GM23338 (cell line): ENCODE measurements at regions not wholly inside any gene's neighbourhood (a gene's known extent, or its start where the extent isn't known, plus 50 kb on each side); places are given as distances from the start of the nearest gene placed in this dataset.

Experiments used
- ATAC-seq: fragments of 200-7000 bp; cut with Tn5 transposase; 3 replicates; pipeline ENCODE4 v1.9.1; 2020
- DNase-seq: peaks from one replicate; pipeline ENCODE4 v3.0.0-alpha.2; 2015; ENCODE audit warnings: low spot score
- H2AFZ ChIP-seq: fragments of 200-600 bp; sonication (generic); 2 replicates; pipeline ENCODE4 v1.8.0; 2016; ENCODE audit warnings: antibody characterized with exemption, mild to moderate bottlenecking, moderate library complexity
- H3F3A ChIP-seq: fragments of 200-600 bp; sonication (generic); replicated peaks from 2 replicates; pipeline ENCODE4 v1.8.0; 2017; ENCODE audit warnings: antibody characterized with exemption, mixed run types, low read depth
- H3K27ac ChIP-seq: fragments of 200-600 bp; sonication (generic); 2 replicates; pipeline ENCODE4 v1.6.1; 2016; ENCODE audit warnings: low read depth
- H3K27me3 ChIP-seq: fragments of 200-600 bp; sonication (generic); 2 replicates; pipeline ENCODE4 v1.8.0; 2016; ENCODE audit warnings: mild to moderate bottlenecking, mixed run types, moderate library complexity; ENCODE audit not compliant: insufficient read depth
- H3K36me3 ChIP-seq: fragments of 200-600 bp; sonication (generic); 2 replicates; pipeline ENCODE4 v1.8.0; 2016; ENCODE audit warnings: mild to moderate bottlenecking; ENCODE audit not compliant: insufficient read depth
- H3K4me1 ChIP-seq: fragments of 200-600 bp; sonication (generic); 2 replicates; pipeline ENCODE4 v1.8.0; 2016; ENCODE audit warnings: mild to moderate bottlenecking, moderate library complexity; ENCODE audit not compliant: insufficient read depth
- H3K4me2 ChIP-seq: fragments of 200-600 bp; sonication (generic); 2 replicates; pipeline ENCODE4 v1.7.1; 2017; ENCODE audit warnings: mixed run types
- H3K4me3 ChIP-seq: fragments of 200-600 bp; sonication (generic); 2 replicates; pipeline ENCODE4 v1.6.1; 2016; ENCODE audit warnings: mixed run types
- H3K79me2 ChIP-seq: fragments of 200-600 bp; sonication (generic); replicated peaks from 2 replicates; pipeline ENCODE4 v1.8.0; 2017; ENCODE audit warnings: mild to moderate bottlenecking; ENCODE audit not compliant: insufficient read depth
- H3K9me2 ChIP-seq: fragments of 200-600 bp; sonication (generic); 2 replicates; pipeline ENCODE4 v1.8.0; 2017; ENCODE audit not compliant: insufficient read depth
- H4K20me1 ChIP-seq: fragments of 200-600 bp; sonication (generic); replicated peaks from 2 replicates; pipeline ENCODE4 v1.8.0; 2017; ENCODE audit warnings: mild to moderate bottlenecking; ENCODE audit not compliant: insufficient read depth
- H3K27ac Mint-ChIP-seq: 2 replicates; pipeline ENCODE4 v1.8.0; 2020; ENCODE audit warnings: inconsistent platforms, mild to moderate bottlenecking, moderate library complexity, mixed read lengths
- H3K27me3 Mint-ChIP-seq: 3 replicates; pipeline ENCODE4 v1.8.0; 2022; ENCODE audit warnings: low read depth, mild to moderate bottlenecking, moderate library complexity, mixed read lengths, inconsistent platforms; ENCODE audit not compliant: insufficient read depth, poor library complexity
- H3K36me3 Mint-ChIP-seq: 3 replicates; pipeline ENCODE4 v1.8.0; 2021; ENCODE audit warnings: low read depth, mild to moderate bottlenecking, inconsistent platforms, moderate library complexity, mixed read lengths
- H3K4me1 Mint-ChIP-seq: 3 replicates; pipeline ENCODE4 v1.8.0; 2020; ENCODE audit warnings: mild to moderate bottlenecking, inconsistent platforms, mixed read lengths
- H3K4me3 Mint-ChIP-seq: 3 replicates; pipeline ENCODE4 v1.8.0; 2021; ENCODE audit warnings: moderate library complexity, mild to moderate bottlenecking, inconsistent platforms, mixed read lengths
- H3K9me3 Mint-ChIP-seq: 3 replicates; pipeline ENCODE4 v1.8.0; 2020; ENCODE audit warnings: moderate library complexity, mild to moderate bottlenecking, inconsistent platforms, mixed read lengths
- CREB1 ChIP-seq: fragments of 250-450 bp; sonication (Bioruptor Pico); IDR thresholded peaks from 2 replicates; pipeline ENCODE4 v1.5.0; 2020; ENCODE audit warnings: low read depth, mild to moderate bottlenecking, moderate library complexity
- EZH2phosphoT487 ChIP-seq: fragments of 200-600 bp; sonication (generic); IDR thresholded peaks from one replicate; pipeline ENCODE4 v1.8.1; 2018; ENCODE audit warnings: antibody characterized with exemption; ENCODE audit not compliant: unreplicated experiment
- JUNB ChIP-seq: IDR thresholded peaks from one replicate; pipeline ENCODE4 v1.6.1; 2016; ENCODE audit warnings: antibody characterized with exemption; ENCODE audit not compliant: unreplicated experiment
- NANOG ChIP-seq: IDR thresholded peaks from 2 replicates; pipeline ENCODE4 v1.6.1; 2016; ENCODE audit warnings: antibody characterized with exemption, borderline replicate concordance
- ZNF114 ChIP-seq: fragments of 250-450 bp; sonication (Bioruptor Pico); IDR thresholded peaks from 2 replicates; pipeline ENCODE4 v1.5.0; 2020; ENCODE audit warnings: mild to moderate bottlenecking, moderate library complexity
- ZNF331 ChIP-seq: fragments of 250-450 bp; sonication (Bioruptor Pico); IDR thresholded peaks from 2 replicates; pipeline ENCODE4 v1.5.0; 2020; ENCODE audit warnings: low read depth, mild to moderate bottlenecking, moderate library complexity
- ZNF462 ChIP-seq: fragments of 250-450 bp; sonication (Bioruptor Pico); IDR thresholded peaks from 2 replicates; pipeline ENCODE4 v1.5.0; 2020; ENCODE audit warnings: mild to moderate bottlenecking, moderate library complexity
- TF ChIP-seq, protein P1 (sequence below): IDR thresholded peaks from 2 replicates; pipeline ENCODE4 v1.6.1; 2016; ENCODE audit warnings: antibody characterized with exemption

DNA sequence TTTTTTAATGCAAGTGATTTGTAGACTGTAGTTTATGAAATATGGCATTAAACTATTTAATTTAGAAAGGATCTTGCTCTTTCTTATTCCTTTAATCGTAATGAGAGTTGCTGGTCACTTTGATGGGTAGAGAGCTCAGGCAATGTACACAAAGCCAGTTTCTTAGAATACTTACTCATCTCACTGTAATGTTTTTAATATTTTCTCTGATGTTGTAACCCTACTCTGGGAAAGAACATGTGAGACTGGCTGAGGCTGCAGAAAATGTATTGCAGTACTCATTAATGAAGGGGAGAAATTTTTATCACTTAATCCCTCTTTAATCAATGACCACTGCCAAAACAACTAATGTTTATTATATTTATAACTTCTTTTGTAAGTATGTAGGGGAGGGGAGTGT lies 479.4 kb upstream of the KCNMB2 start:
- no peak overlapping the region for H3K4me3 ChIP-seq
- Mint-ChIP-seq H3K27ac (no peak overlapping the region), H3K4me3 (no peak overlapping the region), H3K36me3 (no peaks in the 10 kb centered on the region), H3K27me3 (peaks cover 2% of the 10 kb centered on the region), H3K4me1 (peaks cover 13% of the 10 kb centered on the region), H3K9me3 (no peaks in the 10 kb centered on the region)
- H3K36me3 ChIP-seq = no peaks in the 10 kb centered on the region
- H3K27ac ChIP-seq = no peak overlapping the region
- H3K4me1 ChIP-seq = no peaks in the 10 kb centered on the region
- TF ChIP-seq NANOG (no peak), ZNF331 (no peak), JUNB (no peak), ZNF114 (CRISPR knock-in tag) (no peak), ZNF462 (CRISPR knock-in tag) (no peak), EZH2phosphoT487 (no peak), CREB1 (CRISPR knock-in tag) (no peak)
- TF ChIP-seq, protein P1, sequence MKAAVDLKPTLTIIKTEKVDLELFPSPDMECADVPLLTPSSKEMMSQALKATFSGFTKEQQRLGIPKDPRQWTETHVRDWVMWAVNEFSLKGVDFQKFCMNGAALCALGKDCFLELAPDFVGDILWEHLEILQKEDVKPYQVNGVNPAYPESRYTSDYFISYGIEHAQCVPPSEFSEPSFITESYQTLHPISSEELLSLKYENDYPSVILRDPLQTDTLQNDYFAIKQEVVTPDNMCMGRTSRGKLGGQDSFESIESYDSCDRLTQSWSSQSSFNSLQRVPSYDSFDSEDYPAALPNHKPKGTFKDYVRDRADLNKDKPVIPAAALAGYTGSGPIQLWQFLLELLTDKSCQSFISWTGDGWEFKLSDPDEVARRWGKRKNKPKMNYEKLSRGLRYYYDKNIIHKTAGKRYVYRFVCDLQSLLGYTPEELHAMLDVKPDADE = no peak
- H2AFZ ChIP-seq = no peak overlapping the region
- no peaks in the 10 kb centered on the region for H3K79me2 ChIP-seq
- H3K9me2 ChIP-seq = no peaks in the 10 kb centered on the region
- no peak overlapping the region for H3K4me2 ChIP-seq
- ATAC-seq (no peak), DNase-seq (no peak)
- H3F3A ChIP-seq = no peaks in the 10 kb centered on the region
- no peaks in the 10 kb centered on the region for H3K27me3 ChIP-seq
- H4K20me1 ChIP-seq = no peaks in the 10 kb centered on the region
